Ovary (tissue), 7 donors: ENCODE measurements at regions not wholly inside any gene's neighbourhood (a gene's known extent, or its start where the extent isn't known, plus 50 kb on each side); places are given as distances from the start of the nearest gene placed in this dataset.

Experiments
- DNase-seq, 5 donors: peaks; one replicate each; pipeline ENCODE4 v3.0.0-alpha.2; 2019 to 2020
- H3K27ac ChIP-seq, 2 donors: fragments of 200-600 bp; one replicate each; pipeline versions ENCODE4 v1.5.1 to v1.8.0; 2019 to 2022
- H3K27me3 ChIP-seq: fragments of 200-600 bp; one replicate; pipeline ENCODE4 v1.8.0; 2022
- H3K36me3 ChIP-seq: fragments of 200-600 bp; sonication (generic); one replicate; pipeline ENCODE4 v1.5.1; 2019
- H3K4me1 ChIP-seq: one replicate; pipeline ENCODE4 v1.8.1; 2013; ENCODE audit warnings: mild to moderate bottlenecking, moderate library complexity; ENCODE audit not compliant: insufficient read depth
- H3K4me3 ChIP-seq: fragments of 200-600 bp; sonication (generic); one replicate; pipeline ENCODE4 v1.5.1; 2017
- H3K9me3 ChIP-seq, 2 donors: fragments of 200-600 bp in 1 of 2; sonication (generic) in 1 of 2; one replicate each; pipeline versions ENCODE4 v1.5.1 to v1.8.1; 2013 to 2019; ENCODE audit warnings: mild to moderate bottlenecking in 1 of 2, moderate library complexity in 1 of 2
- EP300 ChIP-seq: sonication (generic); formaldehyde crosslinking; IDR thresholded peaks from one replicate; pipeline ENCODE4 v1.6.1; 2017; ENCODE audit warnings: antibody characterized with exemption
- POLR2A ChIP-seq: fragments of 450-650 bp; IDR thresholded peaks from one replicate; pipeline ENCODE4 v1.6.1; 2017; ENCODE audit warnings: antibody characterized with exemption, mild to moderate bottlenecking, moderate library complexity
- WGBS, 3 donors: extraction: QIAGEN DNeasy Blood & Tissue Kit in 1 of 3; methylation state at CpG; one replicate each; pipeline versions ENCODE4 v1.1.5 to v1.1.7; 2013 to 2017; 5-methylcytosine and 5-hydroxymethylcytosine counted together
- intact Hi-C, 4 donors: fragments of 100-400 bp; cut with DNase I; formaldehyde crosslinking; loops; one replicate each; pipeline versions ENCODE4 v1.11.0 to v1.15.1; 2022 to 2023
- TF ChIP-seq, protein P1 (sequence below), 3 donors: fragments of 450-650 bp in 2 of 3; fragments of 200-600 bp in 1 of 3; IDR thresholded peaks; one replicate each; pipeline versions ENCODE4 v1.5.1 to v1.8.0; 2016 to 2022; ENCODE audit warnings: antibody characterized with exemption in 3 of 3, mild to moderate bottlenecking in 1 of 3
- donor health status: DM: no; HTN: no; CAD: no; lungs with moderate emphysema.
- donor health status: DM: no; HTN: no; CAD: no.
- donor health status: Bipolar disorder and iron deficiency.
- donor health status: DM: no; HTN: no; CAD: no.
- donor health status: DM: yes; HTN: yes; CAD: no.

DNA sequence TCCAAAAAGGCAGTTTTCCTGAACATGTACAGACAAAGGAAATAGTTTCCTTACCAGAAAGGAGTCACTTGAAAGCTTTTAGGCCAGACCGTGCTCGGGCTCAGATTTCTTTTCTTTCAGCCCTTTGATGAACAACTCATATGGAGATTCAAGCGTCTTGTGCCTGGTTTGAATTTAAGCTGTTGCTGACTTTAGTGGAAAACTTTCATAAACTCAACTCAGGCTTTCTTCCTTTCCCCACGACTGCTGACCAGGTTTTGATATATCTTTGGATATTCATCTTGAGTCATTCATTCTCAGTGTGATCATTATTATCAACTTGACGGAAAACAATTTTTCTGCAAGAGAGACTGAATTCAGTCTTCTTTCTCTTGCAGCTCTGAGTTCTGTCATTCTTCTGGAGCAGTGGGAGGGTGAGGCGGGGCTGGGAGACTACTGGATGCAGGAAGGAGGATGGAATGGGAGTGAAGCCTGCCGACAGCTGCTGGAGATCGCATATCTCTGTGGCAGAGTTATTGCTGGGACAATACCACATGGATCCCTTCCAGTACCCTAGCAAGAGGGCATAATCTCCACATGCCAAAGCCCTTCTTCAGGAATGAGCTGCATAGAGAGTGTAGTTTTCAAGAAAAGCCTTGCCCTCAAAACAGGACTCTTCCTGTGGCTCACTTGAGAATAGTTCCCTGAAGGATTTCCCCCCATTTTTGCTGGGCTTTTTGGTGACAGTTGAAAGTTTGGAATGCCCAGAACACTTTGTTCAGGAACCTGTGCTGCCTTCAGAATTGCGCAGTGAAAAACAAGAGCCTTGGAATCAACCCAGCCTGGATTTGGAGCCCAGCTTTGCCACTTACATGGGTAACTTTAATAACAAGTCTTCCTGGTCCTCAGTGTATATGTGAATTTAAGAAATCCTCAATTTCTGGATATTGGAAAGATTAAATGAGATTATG is 364.4 kb downstream of the ZNF521 start:
- TF ChIP-seq POLR2A = no peak
- no peak for TF ChIP-seq EP300
- TF ChIP-seq, protein P1, sequence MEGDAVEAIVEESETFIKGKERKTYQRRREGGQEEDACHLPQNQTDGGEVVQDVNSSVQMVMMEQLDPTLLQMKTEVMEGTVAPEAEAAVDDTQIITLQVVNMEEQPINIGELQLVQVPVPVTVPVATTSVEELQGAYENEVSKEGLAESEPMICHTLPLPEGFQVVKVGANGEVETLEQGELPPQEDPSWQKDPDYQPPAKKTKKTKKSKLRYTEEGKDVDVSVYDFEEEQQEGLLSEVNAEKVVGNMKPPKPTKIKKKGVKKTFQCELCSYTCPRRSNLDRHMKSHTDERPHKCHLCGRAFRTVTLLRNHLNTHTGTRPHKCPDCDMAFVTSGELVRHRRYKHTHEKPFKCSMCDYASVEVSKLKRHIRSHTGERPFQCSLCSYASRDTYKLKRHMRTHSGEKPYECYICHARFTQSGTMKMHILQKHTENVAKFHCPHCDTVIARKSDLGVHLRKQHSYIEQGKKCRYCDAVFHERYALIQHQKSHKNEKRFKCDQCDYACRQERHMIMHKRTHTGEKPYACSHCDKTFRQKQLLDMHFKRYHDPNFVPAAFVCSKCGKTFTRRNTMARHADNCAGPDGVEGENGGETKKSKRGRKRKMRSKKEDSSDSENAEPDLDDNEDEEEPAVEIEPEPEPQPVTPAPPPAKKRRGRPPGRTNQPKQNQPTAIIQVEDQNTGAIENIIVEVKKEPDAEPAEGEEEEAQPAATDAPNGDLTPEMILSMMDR (IDR thresholded peaks at IDR 0.05) = no peak
- Histone ChIP-seq H3K4me3 (no peak overlapping the region), H3K9me3 (no peaks in the 10 kb centered on the region), H3K36me3 (no peaks in the 10 kb centered on the region), H3K4me1 (no peaks in the 10 kb centered on the region), H3K27me3 (no peaks in the 10 kb centered on the region), H3K27ac (no peak overlapping the region)
- intact Hi-C loops = no loop called here
- no peak for DNase-seq
- 65 to 80% (median 78%) methylated on average over 9 of the region's 9 CpGs for WGBS, 3 donors

DNA sequence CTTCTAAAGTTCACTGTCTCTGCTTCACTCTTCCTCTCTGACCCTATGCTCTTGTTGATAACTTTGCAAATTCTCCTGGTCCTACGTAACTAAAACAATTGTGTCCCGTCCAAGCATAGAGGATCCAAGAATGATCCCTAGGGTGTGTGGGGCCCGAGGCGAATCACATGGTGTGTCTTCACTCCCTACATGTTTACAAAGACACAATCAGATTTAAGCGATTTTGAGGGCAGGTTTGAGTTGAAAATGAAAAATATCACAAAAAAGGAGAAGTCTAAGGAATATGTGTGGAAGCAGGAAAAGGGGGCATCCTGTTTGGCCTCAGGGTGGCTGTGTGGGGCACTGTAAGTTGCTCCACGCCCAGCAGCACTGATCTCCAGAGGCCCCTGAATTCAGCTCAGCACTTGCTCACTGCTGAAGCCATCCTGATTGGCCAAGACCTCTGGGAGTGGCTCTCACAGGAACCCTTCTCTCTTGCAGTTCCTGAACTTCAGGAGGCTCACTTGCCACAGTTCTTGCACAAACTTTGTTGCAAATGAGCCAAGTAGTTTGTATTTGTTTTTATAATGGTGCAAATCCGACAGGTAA is 363.6 kb downstream of the ZNF521 start:
- Histone ChIP-seq H3K9me3 (no peaks in the 10 kb centered on the region), H3K4me1 (no peaks in the 10 kb centered on the region), H3K27ac (no peak overlapping the region), H3K27me3 (no peaks in the 10 kb centered on the region), H3K36me3 (no peaks in the 10 kb centered on the region), H3K4me3 (no peak overlapping the region)
- intact Hi-C loops = no loop called here
- TF ChIP-seq POLR2A = no peak
- TF ChIP-seq, protein P1 (IDR thresholded peaks at IDR 0.05) = no peak
- no peak for TF ChIP-seq EP300
- DNase-seq = peak in 1 of 5 donors; percentile 17
- WGBS, 3 donors = 73 to 77% (median 75%) methylated on average over 7 of the region's 7 CpGs

DNA sequence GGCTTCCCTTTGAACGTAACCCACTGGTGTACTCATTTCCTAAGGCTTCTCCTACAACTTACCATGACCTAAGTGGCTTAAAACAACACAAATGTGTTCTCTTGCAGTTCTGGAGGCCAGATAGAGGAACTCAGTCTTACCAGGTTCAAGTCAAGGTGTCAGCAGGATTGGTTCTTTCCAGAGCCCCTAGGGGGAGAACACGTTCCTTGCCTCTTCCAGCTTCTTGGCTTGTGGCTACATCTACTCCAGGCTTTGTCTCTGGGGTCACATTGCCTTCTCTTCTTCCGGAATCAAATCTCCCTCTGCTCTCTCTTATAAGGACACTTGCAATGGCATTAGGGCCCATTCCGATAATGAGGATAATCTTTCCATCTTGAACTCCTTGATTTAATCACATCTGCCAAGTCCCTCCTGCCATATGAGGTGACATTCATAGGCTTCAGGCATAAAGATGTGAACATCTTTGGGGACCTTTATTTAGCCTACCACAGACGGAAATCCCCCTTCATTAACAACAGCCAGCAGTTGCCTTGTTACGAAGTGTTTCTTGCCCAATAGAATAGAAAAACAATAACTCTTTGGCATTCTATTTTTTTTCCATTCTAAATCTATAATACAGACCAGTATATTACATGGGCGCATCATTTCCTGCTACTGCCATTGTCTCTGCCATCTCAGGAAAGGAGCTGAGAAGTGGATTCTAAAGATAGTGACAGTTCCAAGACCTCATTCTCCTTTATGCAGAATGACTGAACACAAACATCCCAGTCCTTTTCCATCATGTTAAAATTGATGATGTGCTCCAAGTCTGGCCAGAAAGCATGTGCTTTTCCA is 362.0 kb downstream of the ZNF521 start:
- Histone ChIP-seq H3K4me3 (no peak overlapping the region), H3K9me3 (no peaks in the 10 kb centered on the region), H3K36me3 (no peaks in the 10 kb centered on the region), H3K27me3 (no peaks in the 10 kb centered on the region), H3K27ac (no peak overlapping the region), H3K4me1 (no peaks in the 10 kb centered on the region)
- 82 to 90% (median 84%) methylated on average over 7 of the region's 7 CpGs for WGBS, 3 donors
- TF ChIP-seq EP300 = no peak
- TF ChIP-seq, protein P1 (IDR thresholded peaks at IDR 0.05) = no peak
- TF ChIP-seq POLR2A = no peak
- DNase-seq = no peak
- intact Hi-C loops = loop anchor here in 1 of 4 donors (10.0 kb wide), 1 partner anchor 665 kb away; no protein-coding TSS in a partner anchor

DNA sequence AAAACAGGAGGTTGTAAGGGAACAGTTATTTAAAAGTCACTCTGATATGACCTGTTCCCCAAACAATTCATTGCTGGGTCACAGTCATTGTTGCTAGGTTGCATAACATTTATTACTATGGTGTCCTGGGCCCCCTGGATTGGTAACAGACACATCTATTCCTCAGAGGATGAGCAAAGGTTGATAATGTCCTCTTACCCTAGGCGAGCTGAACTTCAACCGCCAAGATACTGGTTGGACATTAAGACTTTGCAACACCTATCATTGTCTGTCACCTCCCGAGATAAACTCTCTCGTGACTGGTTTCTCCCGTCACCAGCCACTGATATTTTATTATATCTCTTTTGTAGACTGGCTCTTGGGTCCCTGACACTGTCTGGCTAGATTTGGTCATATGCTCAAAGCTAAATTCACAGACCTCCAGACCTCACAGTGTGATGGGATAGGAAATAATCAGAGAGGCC is 361.3 kb downstream of the ZNF521 start:
- WGBS, 3 donors = 81 to 84% (median 83%) methylated on average over 5 of the region's 5 CpGs
- no peaks in the 10 kb centered on the region for H3K36me3 ChIP-seq
- H3K9me3 ChIP-seq = no peaks in the 10 kb centered on the region
- intact Hi-C loops = loop anchor here in 1 of 4 donors (10.0 kb wide), 1 partner anchor 664 kb away; no protein-coding TSS in a partner anchor
- no peak for DNase-seq
- H3K4me1 ChIP-seq = no peaks in the 10 kb centered on the region
- TF ChIP-seq EP300 (no peak), POLR2A (no peak)
- TF ChIP-seq, protein P1 (IDR thresholded peaks at IDR 0.05) = no peak
- no peak overlapping the region for H3K4me3 ChIP-seq
- no peak overlapping the region for H3K27ac ChIP-seq
- no peaks in the 10 kb centered on the region for H3K27me3 ChIP-seq
